ENCODE measurements at regions not wholly inside any gene's neighbourhood (a gene's known extent, or its start where the extent isn't known, plus 50 kb on each side); places are given as distances from the start of the nearest gene placed in this dataset.

- intact Hi-C loops (cut with DNase I; ENCODE audit: low total_unique reads): no loop called here
- no peak for TF ChIP-seq POLR2A (IDR thresholded peaks at IDR 0.05)
- TF ChIP-seq CTCF (IDR thresholded peaks at IDR 0.05): no peak
- no peak for DNase-seq (ENCODE audit: low spot score in 2 of 2)
- 88 to 94% methylated on average over 2 of the region's 2 CpGs for WGBS, 2 donors
- H3K4me3 ChIP-seq (ENCODE audit: low read depth, poor library complexity, severe bottlenecking): no peak overlapping the region
Observed at GRCh38 chr11:112753706-112754105, 207.5 kb upstream of the NCAM1 start.

- DNase-seq (ENCODE audit: low spot score in 2 of 2): no peak
- intact Hi-C loops (cut with DNase I; ENCODE audit: low total_unique reads): no loop called here
- TF ChIP-seq CTCF (IDR thresholded peaks at IDR 0.05) (no peak), POLR2A (IDR thresholded peaks at IDR 0.05) (no peak)
- H3K4me3 ChIP-seq (ENCODE audit: low read depth, poor library complexity, severe bottlenecking): no peak overlapping the region
- 94 to 98% methylated on average over 2 of the region's 2 CpGs for WGBS, 2 donors
Observed at GRCh38 chr11:112759418-112759817, 201.8 kb upstream of the NCAM1 start.

GRCh38 chr11:112760396-112761059 is 200.7 kb upstream of the NCAM1 start:
- intact Hi-C loops (cut with DNase I; ENCODE audit: low total_unique reads): no loop called here
- 78 to 84% methylated on average over 7 of the region's 7 CpGs for WGBS, 2 donors
- TF ChIP-seq CTCF (IDR thresholded peaks at IDR 0.05): no peak
- TF ChIP-seq POLR2A (IDR thresholded peaks at IDR 0.05): no peak
- H3K4me3 ChIP-seq (ENCODE audit: low read depth, poor library complexity, severe bottlenecking): no peak overlapping the region
- no peak for DNase-seq (ENCODE audit: low spot score in 2 of 2)

- H3K4me3 ChIP-seq (ENCODE audit: low read depth, poor library complexity, severe bottlenecking): no peak overlapping the region
- TF ChIP-seq CTCF (IDR thresholded peaks at IDR 0.05) (no peak), POLR2A (IDR thresholded peaks at IDR 0.05) (no peak)
- intact Hi-C loops (cut with DNase I; ENCODE audit: low total_unique reads): no loop called here
Observed at GRCh38 chr11:112761911-112762706, 199.1 kb upstream of the NCAM1 start.

GRCh38 chr11:112762707-112763090 is 198.5 kb upstream of the NCAM1 start:
- intact Hi-C loops (cut with DNase I; ENCODE audit: low total_unique reads): no loop called here
- WGBS, 2 donors: 53 to 64% methylated on average over 4 of the region's 4 CpGs
- H3K4me3 ChIP-seq (ENCODE audit: low read depth, poor library complexity, severe bottlenecking): no peak overlapping the region
- TF ChIP-seq POLR2A (IDR thresholded peaks at IDR 0.05): no peak
- no peak for TF ChIP-seq CTCF (IDR thresholded peaks at IDR 0.05)
- DNase-seq (ENCODE audit: low spot score in 2 of 2): no peak

More at GRCh38 chr11:112761911-112762706, 199.1 kb upstream of the NCAM1 start:
- 70 to 79% methylated on average over 6 of the region's 6 CpGs for WGBS, 2 donors
- no peak for DNase-seq (ENCODE audit: low spot score in 2 of 2)
